GM12872 (cell line): ENCODE measurements at regions not wholly inside any gene's neighbourhood (a gene's known extent, or its start where the extent isn't known, plus 50 kb on each side); places are given as distances from the start of the nearest gene placed in this dataset.

Experiments
- TF ChIP-seq, protein P1 (sequence below): IDR thresholded peaks from 3 replicates; pipeline ENCODE4 v1.5.1; 2011; ENCODE audit warnings: low read depth, mild to moderate bottlenecking, low read length, moderate library complexity; ENCODE audit not compliant: insufficient read depth

DNA sequence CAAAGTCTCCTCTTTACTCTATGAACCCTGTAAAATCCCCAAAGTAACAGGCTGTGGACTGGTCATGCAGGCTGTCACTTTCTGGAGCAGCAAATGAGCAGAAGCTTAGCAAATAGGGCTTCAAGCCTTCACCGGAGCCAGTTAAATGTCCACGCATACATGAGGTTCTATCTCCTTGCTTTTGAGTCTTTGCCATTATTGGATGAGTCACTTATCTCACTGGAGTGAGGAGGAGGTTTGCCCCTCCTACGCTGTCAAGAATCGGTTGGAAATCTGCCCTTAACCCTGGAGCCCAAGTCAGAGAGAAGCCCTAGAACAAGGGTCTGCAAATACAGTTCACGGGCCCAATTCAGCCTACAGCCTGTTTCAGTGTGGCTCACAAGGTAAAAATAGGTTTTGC, 126.1 kb upstream of the CTNNB1 start:
- TF ChIP-seq, protein P1, sequence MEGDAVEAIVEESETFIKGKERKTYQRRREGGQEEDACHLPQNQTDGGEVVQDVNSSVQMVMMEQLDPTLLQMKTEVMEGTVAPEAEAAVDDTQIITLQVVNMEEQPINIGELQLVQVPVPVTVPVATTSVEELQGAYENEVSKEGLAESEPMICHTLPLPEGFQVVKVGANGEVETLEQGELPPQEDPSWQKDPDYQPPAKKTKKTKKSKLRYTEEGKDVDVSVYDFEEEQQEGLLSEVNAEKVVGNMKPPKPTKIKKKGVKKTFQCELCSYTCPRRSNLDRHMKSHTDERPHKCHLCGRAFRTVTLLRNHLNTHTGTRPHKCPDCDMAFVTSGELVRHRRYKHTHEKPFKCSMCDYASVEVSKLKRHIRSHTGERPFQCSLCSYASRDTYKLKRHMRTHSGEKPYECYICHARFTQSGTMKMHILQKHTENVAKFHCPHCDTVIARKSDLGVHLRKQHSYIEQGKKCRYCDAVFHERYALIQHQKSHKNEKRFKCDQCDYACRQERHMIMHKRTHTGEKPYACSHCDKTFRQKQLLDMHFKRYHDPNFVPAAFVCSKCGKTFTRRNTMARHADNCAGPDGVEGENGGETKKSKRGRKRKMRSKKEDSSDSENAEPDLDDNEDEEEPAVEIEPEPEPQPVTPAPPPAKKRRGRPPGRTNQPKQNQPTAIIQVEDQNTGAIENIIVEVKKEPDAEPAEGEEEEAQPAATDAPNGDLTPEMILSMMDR: no peak

DNA sequence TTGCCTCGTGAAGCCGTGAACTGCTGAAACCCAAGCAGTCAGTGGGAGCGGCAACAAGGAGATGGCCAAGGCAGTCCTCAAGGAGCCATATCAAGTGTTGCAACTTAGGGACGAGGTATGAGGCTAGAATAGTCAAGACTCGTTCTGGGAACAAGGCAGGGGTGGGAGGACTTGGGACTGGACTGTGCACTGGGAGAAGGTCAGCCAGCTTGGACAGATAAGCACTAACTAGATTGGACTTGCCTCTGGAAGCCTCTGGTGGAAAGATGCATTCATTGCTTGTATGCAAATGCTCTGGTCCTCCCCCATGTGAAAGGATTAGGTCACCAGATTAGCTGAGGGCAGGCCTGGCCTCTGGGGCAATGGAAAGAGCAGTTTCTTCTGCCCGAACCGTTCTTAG, 123.3 kb upstream of the CTNNB1 start:
- TF ChIP-seq, protein P1: no peak

DNA sequence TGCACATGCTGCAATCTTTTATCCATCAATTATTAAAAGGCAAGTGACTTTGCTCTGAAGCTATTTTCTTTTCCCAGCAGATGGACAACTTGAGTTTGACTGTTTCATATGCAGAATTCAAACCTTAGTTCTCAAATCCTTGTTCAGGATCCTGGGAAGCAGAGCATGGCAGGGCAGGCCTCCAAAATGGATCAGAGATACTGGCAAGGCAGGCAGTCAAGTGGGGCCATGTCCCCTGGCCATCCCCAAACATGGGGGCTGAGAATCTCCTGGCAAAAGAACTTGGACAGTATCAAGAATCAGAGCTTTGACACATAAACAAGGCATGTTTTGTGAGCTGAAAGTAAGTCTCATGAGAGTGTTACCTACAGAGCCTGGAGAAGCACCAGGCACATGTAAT, 122.9 kb upstream of the CTNNB1 start:
- TF ChIP-seq, protein P1: no peak

DNA sequence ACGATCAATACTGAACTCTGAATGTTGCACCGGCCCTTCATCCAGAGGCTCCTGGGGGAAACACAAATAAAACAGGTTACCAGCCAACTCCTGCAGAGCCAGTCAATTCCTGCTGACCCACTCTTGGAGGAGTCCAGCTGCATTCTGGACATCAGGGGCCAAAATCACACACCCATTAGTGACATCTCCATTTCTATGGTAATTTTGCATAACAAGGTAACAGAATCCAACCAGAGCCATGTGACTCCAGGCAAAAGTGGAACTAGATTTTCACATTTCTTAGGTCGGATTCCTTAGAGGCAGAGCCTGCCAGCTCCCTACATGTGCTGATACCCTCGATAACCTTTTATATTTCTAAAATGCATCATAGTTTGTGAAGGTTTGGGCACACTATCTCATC, 119.2 kb upstream of the CTNNB1 start:
- TF ChIP-seq, protein P1: no peak

DNA sequence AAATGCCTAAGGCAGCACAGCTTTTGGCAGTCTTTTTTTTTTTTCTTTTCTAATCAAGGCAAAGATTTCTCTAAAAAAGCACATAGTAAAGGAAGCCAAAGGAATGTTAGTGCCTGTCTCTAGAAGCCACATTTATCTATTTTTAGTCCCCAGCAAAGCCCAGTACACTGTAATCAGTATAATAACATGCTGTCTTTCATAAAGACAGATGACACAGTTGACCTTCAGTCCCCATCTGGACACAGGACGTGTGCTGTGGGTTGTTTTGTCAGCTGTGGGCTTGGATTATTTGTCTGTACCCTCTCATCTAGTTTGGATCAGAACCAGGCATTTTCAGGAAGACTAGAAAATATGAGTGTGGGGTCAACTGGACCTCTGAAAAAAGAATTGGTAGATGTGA, 110.4 kb upstream of the CTNNB1 start:
- TF ChIP-seq, protein P1: no peak

DNA sequence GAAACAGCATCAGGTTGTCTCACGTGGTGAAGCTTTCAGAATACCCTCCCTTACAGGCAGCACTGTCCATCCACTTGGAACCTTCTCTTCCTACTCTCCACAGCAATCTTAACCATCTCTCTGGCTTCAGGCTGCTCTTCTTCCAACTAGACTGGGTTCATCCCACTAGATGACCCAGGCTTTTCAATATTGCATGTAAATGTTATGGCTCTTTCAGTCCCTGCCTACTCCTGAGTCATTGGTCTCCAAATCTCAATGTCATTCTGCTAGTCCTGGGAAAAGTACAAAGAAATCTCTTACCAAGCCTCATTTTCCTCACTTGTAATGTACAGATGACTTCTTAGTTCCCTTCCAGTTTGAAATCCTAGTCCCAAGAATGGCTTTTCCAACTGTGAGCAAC, 109.7 kb upstream of the CTNNB1 start:
- TF ChIP-seq, protein P1: no peak

DNA sequence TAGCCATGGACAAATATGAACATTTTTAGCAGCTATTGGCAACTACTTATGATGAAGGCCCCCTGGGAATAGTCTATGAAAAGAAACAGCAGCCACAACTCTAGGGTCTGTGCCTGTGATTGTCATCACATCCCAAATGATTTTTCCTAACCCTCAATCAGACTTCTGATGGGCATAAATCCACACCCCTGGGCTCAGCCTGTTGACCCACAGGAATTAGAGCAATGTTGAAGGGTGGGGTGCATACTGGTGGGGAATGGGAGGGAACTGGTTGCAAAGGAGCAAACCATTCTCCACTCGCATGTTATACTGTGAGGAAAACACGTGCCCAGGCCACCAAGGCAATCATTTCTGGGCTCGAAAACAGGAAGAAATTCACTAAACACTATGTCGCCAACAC, 106.5 kb upstream of the CTNNB1 start:
- TF ChIP-seq, protein P1: no peak

DNA sequence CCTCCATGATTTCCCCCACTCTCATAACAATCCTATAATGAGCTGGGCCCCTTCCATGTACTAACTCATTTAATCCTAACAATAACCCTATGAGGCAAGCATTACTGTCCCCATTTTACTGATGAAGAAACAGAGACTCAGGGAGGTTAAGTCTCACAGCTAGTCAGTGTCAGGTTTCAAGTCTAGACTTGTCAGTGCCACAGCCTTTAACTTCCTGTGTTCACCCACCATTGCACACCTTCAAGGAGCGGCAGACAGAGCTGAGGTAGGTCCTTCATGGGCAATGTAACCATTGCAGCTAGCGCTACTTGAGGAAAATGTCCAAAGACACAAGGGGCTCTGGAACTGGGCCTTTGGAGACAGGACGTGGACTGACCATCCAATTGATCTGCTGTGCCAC, 105.8 kb upstream of the CTNNB1 start:
- TF ChIP-seq, protein P1: no peak
